OCI-LY7 (cell line): ENCODE measurements at regions not wholly inside any gene's neighbourhood (a gene's known extent, or its start where the extent isn't known, plus 50 kb on each side); places are given as distances from the start of the nearest gene placed in this dataset.

Experiments used
- BruUV-seq: library from RNA; stranded (reverse); fragments of 400-500 nt; replicated peaks from 2 replicates; lab custom pipeline; 2021; lab: Mats Ljungman, UMichigan
- CTCF ChIA-PET: fragments of 300-600 bp; sonication (Branson Sonifier 250); formaldehyde crosslinking; loops from one replicate; lab custom pipeline; 2022; ENCODE audit warnings: antibody characterized with exemption; ENCODE audit not compliant: unreplicated experiment; lab: Charles Lee
- POLR2A ChIA-PET: fragments of 300-600 bp; sonication (Branson Sonifier 250); formaldehyde crosslinking; loops from one replicate; lab custom pipeline; 2022; ENCODE audit warnings: antibody characterized with exemption; lab: Charles Lee
- DNase-seq: peaks from one replicate; pipeline ENCODE4 v3.0.0-alpha.2; 2015; ENCODE audit warnings: low spot score
- H2AFZ ChIP-seq: fragments of 200-600 bp; sonication (generic), shearing (Covaris generic); 2 replicates; pipeline ENCODE4 v1.6.1; 2014; ENCODE audit warnings: mild to moderate bottlenecking, antibody characterized with exemption, low read length, moderate library complexity
- H3K27ac ChIP-seq: fragments of 200-600 bp; sonication (generic); 2 replicates; pipeline ENCODE4 v1.5.1; 2014; ENCODE audit warnings: mixed run types, low read depth, mild to moderate bottlenecking, moderate library complexity, low read length, inconsistent platforms; ENCODE audit not compliant: poor library complexity, severe bottlenecking
- H3K36me3 ChIP-seq: fragments of 200-600 bp; sonication (generic); 2 replicates; pipeline ENCODE4 v1.6.1; 2014; ENCODE audit warnings: mild to moderate bottlenecking, antibody characterized with exemption, low read length, moderate library complexity, mixed read lengths; ENCODE audit not compliant: insufficient read depth
- H3K4me1 ChIP-seq: fragments of 200-600 bp; sonication (generic); 2 replicates; pipeline ENCODE4 v1.5.1; 2014; ENCODE audit warnings: mild to moderate bottlenecking, low read length; ENCODE audit not compliant: insufficient read depth, poor library complexity, severe bottlenecking
- H3K4me2 ChIP-seq: fragments of 200-600 bp; sonication (generic); 2 replicates; pipeline ENCODE4 v1.6.1; 2014; ENCODE audit warnings: mild to moderate bottlenecking, low read length
- H3K4me3 ChIP-seq: fragments of 200-600 bp; sonication (generic); 2 replicates; pipeline ENCODE4 v1.5.1; 2014; ENCODE audit warnings: mild to moderate bottlenecking, low read depth, low read length; ENCODE audit not compliant: poor library complexity, severe bottlenecking
- H3K79me2 ChIP-seq: fragments of 200-600 bp; sonication (generic); 2 replicates; pipeline ENCODE4 v1.6.1; 2016; ENCODE audit warnings: low read depth, mild to moderate bottlenecking, low read length, moderate library complexity, mixed read lengths; ENCODE audit not compliant: insufficient read depth
- H3K9me2 ChIP-seq: fragments of 200-600 bp; sonication (generic); 2 replicates; pipeline ENCODE4 v1.6.1; 2016; ENCODE audit warnings: mild to moderate bottlenecking, low read length, mixed read lengths; ENCODE audit not compliant: insufficient read depth
- H3K9me3 ChIP-seq: fragments of 200-600 bp; sonication (generic); 2 replicates; pipeline ENCODE4 v1.6.1; 2014; ENCODE audit warnings: mild to moderate bottlenecking, mixed run types, low read length, mixed read lengths
- H4K20me1 ChIP-seq: fragments of 200-600 bp; sonication (generic); 2 replicates; pipeline ENCODE4 v1.6.1; 2014; ENCODE audit warnings: mild to moderate bottlenecking, antibody characterized with exemption, low read length, moderate library complexity, mixed read lengths; ENCODE audit not compliant: insufficient read depth
- EZH2phosphoT487 ChIP-seq: fragments of 200-600 bp; sonication (generic); IDR thresholded peaks from 2 replicates; pipeline ENCODE4 v1.6.1; 2018; ENCODE audit warnings: low read depth, borderline replicate concordance, mild to moderate bottlenecking, mixed run types, antibody characterized with exemption, low read length, moderate library complexity, mixed read lengths
- intact Hi-C: fragments of 100-400 bp; cut with micrococcal nuclease; formaldehyde crosslinking; loops from one replicate; pipeline ENCODE4 v1.10.0; 2022; ENCODE audit not compliant: unreplicated experiment
- TF ChIP-seq, protein P1 (sequence below): fragments of 200-600 bp; sonication (generic); conservative IDR thresholded peaks from 2 replicates; pipeline ENCODE4 v1.5.1; 2014; ENCODE audit warnings: mild to moderate bottlenecking, antibody characterized with exemption, low read length, moderate library complexity, mixed read lengths

GRCh38 chr5:60417500-60418181 is 282.3 kb downstream of the DEPDC1B start:
- H3K9me3 ChIP-seq: no peaks in the 10 kb centered on the region
- H3K79me2 ChIP-seq: no peaks in the 10 kb centered on the region
- H3K4me1 ChIP-seq: no peaks in the 10 kb centered on the region
- no peak overlapping the region for H3K4me2 ChIP-seq
- DNase-seq: no peak
- no peak overlapping the region for H3K27ac ChIP-seq
- H3K36me3 ChIP-seq: no peaks in the 10 kb centered on the region
- H2AFZ ChIP-seq: no peak overlapping the region
- H3K4me3 ChIP-seq: no peak overlapping the region
- H4K20me1 ChIP-seq: no peaks in the 10 kb centered on the region
- intact Hi-C loops: no loop called here
- H3K9me2 ChIP-seq: no peaks in the 10 kb centered on the region
- no TSS peak for BruUV-seq
- POLR2A ChIA-PET: interaction anchor here (0.9 to 1.1 kb wide), 2 partner anchors 20 to 1066 kb away, joined by 3 read pairs; no protein-coding TSS in a partner anchor
- no peak for TF ChIP-seq EZH2phosphoT487
- TF ChIP-seq, protein P1, sequence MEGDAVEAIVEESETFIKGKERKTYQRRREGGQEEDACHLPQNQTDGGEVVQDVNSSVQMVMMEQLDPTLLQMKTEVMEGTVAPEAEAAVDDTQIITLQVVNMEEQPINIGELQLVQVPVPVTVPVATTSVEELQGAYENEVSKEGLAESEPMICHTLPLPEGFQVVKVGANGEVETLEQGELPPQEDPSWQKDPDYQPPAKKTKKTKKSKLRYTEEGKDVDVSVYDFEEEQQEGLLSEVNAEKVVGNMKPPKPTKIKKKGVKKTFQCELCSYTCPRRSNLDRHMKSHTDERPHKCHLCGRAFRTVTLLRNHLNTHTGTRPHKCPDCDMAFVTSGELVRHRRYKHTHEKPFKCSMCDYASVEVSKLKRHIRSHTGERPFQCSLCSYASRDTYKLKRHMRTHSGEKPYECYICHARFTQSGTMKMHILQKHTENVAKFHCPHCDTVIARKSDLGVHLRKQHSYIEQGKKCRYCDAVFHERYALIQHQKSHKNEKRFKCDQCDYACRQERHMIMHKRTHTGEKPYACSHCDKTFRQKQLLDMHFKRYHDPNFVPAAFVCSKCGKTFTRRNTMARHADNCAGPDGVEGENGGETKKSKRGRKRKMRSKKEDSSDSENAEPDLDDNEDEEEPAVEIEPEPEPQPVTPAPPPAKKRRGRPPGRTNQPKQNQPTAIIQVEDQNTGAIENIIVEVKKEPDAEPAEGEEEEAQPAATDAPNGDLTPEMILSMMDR: no peak
- CTCF ChIA-PET: no interaction called here

DNA sequence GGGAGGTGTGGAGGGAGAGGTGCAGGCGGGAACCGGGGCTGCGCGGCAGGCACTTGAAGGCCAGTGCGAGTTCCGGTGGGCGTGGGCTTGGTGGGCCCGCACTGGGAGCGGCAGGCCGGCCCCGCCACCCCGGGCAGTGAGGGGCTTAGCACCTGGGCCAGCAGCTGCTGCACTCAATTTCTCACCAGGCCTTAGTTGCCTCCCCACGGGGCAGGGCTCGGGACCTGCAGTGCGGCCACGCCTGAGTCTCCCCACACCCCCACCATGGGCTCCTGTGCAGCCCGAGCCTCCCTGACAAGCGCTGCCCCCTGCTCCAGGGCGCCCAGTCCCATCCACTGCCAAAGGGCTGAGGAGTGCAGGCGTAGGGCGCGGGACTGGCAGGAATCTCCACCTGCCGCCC is 284.5 kb downstream of the DEPDC1B start:
- TF ChIP-seq, protein P1: no peak
- no peak for TF ChIP-seq EZH2phosphoT487
- H3K27ac ChIP-seq: no peak overlapping the region
- DNase-seq: no peak
- H4K20me1 ChIP-seq: no peaks in the 10 kb centered on the region
- H3K36me3 ChIP-seq: no peaks in the 10 kb centered on the region
- H3K4me3 ChIP-seq: no peak overlapping the region
- H2AFZ ChIP-seq: no peak overlapping the region
- no peaks in the 10 kb centered on the region for H3K9me2 ChIP-seq
- ChIA-PET CTCF (no interaction called here), POLR2A (no interaction called here)
- no peak overlapping the region for H3K4me2 ChIP-seq
- BruUV-seq: no TSS peak
- H3K79me2 ChIP-seq: no peaks in the 10 kb centered on the region
- H3K9me3 ChIP-seq: no peaks in the 10 kb centered on the region
- intact Hi-C loops: no loop called here
- no peaks in the 10 kb centered on the region for H3K4me1 ChIP-seq

- intact Hi-C loops: no loop called here
- Histone ChIP-seq H4K20me1 (no peaks in the 10 kb centered on the region), H3K79me2 (no peaks in the 10 kb centered on the region), H3K27ac (no peak overlapping the region), H3K4me3 (no peak overlapping the region), H3K9me2 (no peaks in the 10 kb centered on the region), H3K36me3 (no peaks in the 10 kb centered on the region), H3K9me3 (no peaks in the 10 kb centered on the region), H2AFZ (no peak overlapping the region), H3K4me1 (no peaks in the 10 kb centered on the region), H3K4me2 (no peak overlapping the region)
- POLR2A ChIA-PET: interaction anchor here (0.7 kb wide), 1 partner anchor 104 kb away, joined by 3 read pairs; no protein-coding TSS in a partner anchor
- CTCF ChIA-PET: no interaction called here
- BruUV-seq: no TSS peak
- DNase-seq: no peak
- TF ChIP-seq EZH2phosphoT487: no peak
- TF ChIP-seq, protein P1: no peak
Measured at GRCh38 chr5:60410427-60410826, 289.5 kb downstream of the DEPDC1B start.
